ENCODE measurements at regions not wholly inside any gene's neighbourhood (a gene's known extent, or its start where the extent isn't known, plus 50 kb on each side); places are given as distances from the start of the nearest gene placed in this dataset.

DNA sequence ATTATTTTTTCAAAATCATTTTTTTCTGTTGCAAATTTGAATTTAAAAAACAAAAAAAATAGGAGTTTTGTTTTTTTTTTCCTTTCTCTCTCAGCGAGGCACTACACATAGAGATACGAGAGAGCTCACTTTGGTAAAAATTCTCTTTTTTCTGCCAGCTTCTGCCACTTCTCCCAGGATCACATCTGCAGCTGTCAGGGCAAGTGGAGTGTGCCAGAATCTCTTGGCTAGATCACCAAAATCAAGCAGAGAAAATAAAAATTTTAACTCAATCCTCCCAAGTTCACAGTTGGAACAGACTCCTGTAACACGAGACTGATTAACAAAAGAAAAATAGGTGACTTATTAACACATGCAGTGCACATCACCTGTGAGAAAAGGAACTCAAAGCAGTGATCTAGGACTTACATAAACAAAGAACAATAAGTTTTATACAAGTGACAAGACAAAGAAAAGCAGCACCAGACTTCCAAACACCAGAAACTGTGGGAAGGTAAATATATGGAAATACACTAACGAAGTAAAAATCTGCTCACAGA is 213.2 kb upstream of the ZFP42 start:
- DNase-seq (ENCODE audit: low read depth) = no peak

DNA sequence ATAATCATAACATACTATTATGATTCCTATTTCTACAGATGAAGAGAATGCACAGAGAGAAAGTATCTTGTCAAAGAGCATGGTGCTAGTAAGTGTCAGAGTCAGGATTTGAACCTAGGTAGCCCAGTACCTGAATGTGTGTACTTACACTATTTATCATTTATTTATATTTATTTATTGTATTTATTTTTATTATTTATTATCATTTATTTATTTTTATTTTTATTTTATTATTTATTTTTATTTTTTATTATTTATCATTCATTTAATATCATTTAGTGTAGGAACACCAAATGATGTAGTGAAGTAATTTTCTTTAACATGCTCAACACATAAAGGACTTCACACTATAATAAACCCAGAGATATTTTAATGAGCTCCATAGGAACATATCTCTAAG is 209.4 kb upstream of the ZFP42 start:
- DNase-seq (ENCODE audit: low read depth) = no peak

DNA sequence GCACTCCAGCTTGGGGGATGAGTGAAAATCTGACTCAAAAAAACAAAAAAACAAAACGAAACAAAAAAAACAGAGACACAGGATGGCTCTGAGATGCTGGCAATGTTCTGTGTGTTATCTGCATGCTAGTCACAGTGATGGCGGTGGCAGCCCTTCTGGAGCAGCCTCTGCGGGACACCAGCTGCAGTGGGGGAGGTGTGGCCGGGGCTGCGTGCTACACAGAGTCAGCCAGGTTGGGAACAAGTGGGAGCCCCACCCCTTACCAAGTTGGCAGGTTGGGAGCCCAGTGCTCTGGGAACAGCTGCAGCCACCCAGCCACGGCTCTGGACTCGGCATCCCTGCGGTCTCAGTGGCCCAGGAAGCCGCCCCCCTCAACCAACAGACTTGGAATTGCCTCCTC is 206.5 kb upstream of the ZFP42 start:
- no peak for DNase-seq (ENCODE audit: low read depth)

GRCh38 chr4:187795737-187796136 is 199.8 kb upstream of the ZFP42 start:
- no peak for DNase-seq (ENCODE audit: low read depth)

DNA sequence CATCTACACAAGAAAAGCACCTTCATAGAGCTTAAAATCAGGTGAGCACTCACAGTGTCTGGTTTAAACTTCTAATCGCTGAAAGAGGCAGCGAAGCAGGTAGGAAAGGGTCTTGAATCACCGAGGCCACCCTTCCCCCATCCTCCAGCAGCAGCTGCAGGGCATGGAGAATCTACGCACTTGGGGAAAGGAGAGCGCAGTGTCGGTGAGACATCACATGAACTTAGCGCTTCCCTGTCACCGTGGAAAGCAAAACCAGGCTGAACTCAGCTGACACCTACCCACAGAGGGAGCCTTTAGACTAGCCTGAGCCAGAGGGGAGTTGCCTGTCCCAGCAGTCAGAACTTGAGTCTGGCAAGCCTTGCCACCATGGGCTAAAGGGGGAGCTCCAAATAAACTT is 197.2 kb upstream of the ZFP42 start:
- no peak for DNase-seq (ENCODE audit: low read depth)

GRCh38 chr4:187799735-187800134 is 195.8 kb upstream of the ZFP42 start:
- DNase-seq (ENCODE audit: low read depth) = no peak

DNA sequence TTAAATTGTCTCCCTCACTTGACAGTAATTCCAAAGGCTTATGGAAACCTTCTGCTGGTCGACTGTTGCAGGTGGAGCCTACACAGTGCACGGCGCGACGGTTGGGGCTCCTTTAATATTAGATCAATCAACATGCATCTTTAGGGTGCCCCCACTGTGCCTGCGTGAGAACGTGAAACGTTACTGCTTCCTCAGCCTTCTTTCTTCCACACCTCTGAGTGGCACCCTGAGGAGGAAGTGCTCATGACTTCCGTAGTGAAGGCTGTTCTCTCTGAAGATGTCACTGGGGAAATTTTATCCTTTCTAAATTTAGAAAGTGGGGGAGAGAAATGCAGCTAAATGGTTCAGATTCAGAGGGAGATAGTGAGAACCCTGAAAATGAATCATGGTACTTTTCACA is 184.0 kb upstream of the ZFP42 start:
- DNase-seq (ENCODE audit: low read depth) = no peak

DNA sequence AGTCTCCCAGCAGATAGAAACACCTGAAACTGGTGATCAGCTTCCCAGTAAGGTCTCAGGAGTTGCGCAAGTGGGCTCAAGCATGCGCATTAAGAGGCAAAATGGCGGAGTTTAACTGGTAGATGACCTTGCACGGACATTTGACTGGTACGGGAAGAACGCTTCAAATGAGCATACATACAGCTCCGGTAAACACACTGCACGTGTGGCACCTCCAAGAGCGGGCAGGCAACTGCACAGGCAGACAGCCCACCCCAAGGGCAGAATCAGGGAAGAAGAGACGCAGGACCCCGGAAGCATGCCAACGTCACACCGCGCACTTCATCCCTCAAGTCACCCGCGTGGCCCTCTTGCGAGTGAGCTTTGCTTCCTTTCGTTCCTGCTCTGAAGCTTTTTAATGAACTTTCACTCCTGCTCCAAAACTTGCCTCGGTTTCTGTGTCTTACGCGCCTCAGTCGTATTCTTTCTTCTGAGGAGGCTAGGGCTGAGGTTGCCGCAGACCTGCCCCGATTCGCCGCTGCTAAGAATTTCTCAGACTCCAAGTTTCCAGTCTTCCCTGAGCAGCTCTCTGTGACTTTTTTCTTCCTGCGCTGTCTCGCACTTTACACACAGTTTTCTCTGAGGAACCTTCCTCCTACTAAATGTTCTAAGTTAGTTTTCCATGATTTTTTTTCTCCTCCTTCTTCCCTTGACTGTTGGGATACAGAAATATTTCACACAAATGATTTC is 180.7 kb upstream of the ZFP42 start:
- DNase-seq (ENCODE audit: low read depth) = peak; percentile 65

- DNase-seq (ENCODE audit: low read depth) = no peak
These were observed 168.8 kb upstream of the ZFP42 start for GRCh38 chr4:187826725-187827124.

DNA sequence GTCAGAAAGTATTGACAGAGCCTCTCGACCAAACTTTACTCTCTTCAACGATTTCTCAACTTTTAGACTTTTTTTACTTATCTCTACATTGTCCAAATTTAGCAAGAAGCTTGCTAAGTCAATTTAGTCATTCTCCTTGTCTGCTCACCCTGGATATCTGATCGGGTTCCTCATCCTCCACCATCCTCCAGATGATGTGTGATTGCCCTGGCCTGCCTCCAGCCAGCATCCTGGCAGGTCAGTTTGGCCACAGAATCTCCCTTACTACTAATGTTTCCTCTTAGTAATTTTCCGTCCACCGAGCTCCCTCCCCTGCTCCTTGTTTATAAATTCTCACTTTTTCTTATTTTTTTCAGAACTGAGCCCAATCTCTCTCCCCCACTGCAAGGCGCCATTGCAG is 167.9 kb upstream of the ZFP42 start:
- DNase-seq (ENCODE audit: low read depth) = no peak

GRCh38 chr4:187839765-187840164 is 155.8 kb upstream of the ZFP42 start:
- DNase-seq (ENCODE audit: low read depth) = no peak

- no peak for DNase-seq (ENCODE audit: low read depth)
These were observed 154.8 kb upstream of the ZFP42 start for GRCh38 chr4:187840814-187841213.

DNA sequence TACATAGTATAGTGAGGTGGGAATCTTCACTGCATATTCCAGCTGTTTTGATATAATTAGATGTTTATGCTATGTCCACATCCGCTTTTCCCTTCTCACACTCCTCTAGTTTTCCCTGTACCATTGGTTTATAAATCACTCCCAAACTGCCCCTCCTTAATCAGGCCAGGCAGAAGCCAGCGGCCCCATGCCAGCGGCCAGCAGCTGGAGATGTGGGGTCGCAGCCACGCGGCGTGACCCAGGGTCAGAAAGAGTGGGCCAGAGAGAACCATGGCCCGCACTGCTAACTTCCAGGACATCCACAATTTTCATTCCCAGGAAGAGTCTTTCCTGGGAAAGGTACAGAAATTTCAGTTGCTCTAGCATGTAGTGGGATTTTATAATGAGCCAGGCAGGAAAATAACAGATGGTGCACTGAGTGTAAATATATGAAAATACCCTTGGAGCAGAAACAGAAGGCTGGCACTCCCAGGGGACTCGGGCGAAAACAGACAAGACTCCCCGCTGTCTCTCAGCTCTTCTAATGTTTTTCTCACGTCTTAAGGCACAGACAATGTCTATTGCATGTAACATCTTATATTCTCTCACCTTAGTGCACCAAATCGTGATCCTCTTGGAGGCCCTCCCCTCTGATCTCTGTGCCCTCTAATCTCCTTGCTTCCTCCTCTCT is 145.9 kb upstream of the ZFP42 start:
- DNase-seq (ENCODE audit: low read depth) = no peak

DNA sequence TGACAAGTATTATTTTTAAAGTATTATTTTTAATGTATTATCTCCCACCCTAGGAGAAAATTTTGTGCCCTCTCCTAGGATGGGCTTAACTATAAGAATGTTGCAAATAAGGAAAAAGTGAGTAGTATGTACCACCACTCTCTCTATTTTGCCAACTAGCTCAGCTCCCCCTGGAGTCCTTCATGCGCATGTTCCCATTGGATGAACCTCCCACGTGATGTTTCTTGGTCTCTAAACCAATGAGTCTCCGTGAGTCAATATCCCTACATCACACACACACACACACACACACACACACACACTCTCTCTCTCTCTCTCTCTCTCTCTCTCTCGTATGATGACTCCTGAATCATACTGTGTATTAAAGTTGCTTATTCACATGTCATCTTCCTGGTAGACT is 129.7 kb upstream of the ZFP42 start:
- no peak for DNase-seq (ENCODE audit: low read depth)

- no peak for DNase-seq (ENCODE audit: low read depth)
These were observed 112.5 kb upstream of the ZFP42 start for GRCh38 chr4:187883049-187883448.

GRCh38 chr4:187883836-187884475 is 111.6 kb upstream of the ZFP42 start:
- DNase-seq (ENCODE audit: low read depth) = no peak

DNA sequence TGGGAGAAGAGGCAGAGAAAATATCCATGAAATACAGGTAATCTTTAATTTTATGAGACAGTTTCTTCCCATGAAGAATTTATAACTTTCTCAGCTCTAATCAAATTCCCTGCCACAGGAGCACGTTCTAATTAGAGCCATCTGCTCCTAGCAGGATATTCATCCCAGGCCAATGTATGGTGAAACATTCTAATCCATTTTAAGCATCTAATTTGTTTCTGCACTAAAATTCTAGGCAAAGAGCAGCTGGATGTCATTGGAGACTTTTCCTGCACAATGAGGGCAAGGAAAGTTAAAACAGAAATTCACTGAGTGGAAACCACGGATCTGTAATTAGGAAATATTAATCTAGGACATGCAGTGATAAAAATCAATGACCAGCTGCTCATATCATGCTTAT is 107.7 kb upstream of the ZFP42 start:
- no peak for DNase-seq (ENCODE audit: low read depth)

DNA sequence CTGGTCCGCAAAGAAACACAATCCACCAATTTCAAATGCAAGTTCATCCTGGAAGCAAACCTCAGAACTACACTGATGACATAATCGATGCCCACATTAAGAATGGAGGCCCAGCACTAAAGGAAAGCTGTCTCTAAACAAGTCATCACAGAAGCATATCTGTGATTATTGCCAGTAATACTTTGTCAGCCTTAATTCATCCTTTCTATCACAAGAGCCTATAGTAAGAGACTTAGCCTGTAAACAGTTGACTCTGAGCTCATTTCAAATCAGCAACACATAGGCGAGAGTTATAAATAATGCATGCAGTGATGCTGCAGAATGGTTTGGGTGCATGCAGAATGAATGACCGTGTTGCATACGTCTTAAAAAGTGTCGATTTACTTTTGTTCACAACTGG is 105.9 kb upstream of the ZFP42 start:
- DNase-seq (ENCODE audit: low read depth) = no peak

DNA sequence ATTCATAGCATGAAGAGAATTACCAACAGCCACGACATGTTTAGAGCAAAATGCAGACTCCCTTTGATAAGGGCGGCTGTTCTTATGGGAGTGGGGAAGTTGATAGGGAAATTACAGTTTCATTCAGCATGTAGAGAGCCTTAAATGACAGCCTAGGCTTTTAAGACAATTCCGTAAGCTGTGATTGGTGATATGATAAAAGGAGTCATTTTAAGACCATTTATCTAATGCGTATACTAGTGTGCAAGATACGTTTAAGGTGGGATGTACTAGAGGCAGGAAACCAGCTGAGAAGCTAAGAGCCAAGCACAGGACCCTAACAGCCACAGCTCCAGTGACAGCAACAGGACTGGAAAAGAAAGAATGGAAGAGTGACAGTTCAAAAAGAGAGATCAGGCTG is 102.2 kb upstream of the ZFP42 start:
- DNase-seq (ENCODE audit: low read depth) = no peak

- no peak for DNase-seq (ENCODE audit: low read depth)
These were observed 92.5 kb upstream of the ZFP42 start for GRCh38 chr4:187903106-187903505.

DNA sequence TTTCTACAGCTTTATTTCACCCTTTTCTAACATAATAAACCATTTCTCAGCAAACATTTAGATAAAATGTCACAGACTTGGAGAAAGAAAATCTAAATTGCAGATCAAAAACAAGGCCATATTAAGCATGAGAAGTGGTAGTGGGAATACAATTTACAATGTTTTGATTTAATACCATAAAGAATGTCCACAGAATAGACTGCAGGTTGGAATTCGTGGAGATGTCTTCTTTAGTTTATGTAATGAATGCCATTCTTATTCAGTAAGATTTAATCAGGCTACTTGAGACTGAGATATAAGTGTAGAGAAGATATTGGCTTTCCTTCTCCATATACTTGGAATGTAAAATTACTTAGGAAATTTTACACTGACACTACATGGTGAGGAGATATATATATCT is 91.9 kb upstream of the ZFP42 start:
- no peak for DNase-seq (ENCODE audit: low read depth)

- DNase-seq (ENCODE audit: low read depth) = peak; percentile 10
These were observed 87.5 kb upstream of the ZFP42 start for GRCh38 chr4:187908079-187908561.

DNA sequence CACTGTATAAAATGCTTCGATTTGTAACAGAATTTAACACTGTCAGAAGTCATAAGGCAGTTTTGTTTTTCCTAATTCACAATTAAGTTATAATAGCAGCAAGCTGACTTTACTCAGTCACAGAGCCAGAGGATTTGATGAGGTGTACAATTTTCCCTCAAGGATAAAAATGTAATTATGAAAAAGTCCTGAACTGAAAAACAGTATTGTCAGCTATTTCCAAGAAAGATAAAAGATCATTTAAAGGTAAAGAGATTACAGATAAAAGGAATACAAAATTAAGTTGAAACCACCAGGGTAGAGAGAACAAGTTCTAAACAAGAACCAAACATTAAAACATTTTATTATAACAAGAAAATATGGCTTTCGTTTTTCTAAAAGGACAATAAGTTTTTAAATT is 86.8 kb upstream of the ZFP42 start:
- DNase-seq (ENCODE audit: low read depth) = no peak
